ENCODE measurements at regions not wholly inside any gene's neighbourhood (a gene's known extent, or its start where the extent isn't known, plus 50 kb on each side); places are given as distances from the start of the nearest gene placed in this dataset.

DNA sequence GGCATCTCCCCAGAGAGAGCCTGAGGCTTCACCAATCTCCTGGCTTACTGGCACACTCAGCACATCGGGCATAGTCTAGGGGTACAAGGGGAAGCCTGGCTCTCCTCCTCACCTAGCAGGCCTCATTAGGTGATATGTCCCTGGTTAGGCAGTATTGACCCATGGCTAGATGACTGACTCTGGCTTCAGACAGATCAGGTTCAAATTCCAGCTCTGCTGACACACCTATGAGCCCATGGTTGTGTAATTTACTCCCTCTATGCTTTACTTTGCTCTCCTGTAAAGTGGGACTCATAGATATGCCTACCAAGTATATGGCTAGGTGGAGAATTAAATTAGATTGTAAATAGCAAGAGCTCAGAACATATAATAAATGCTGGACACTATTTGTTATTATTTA is 157.3 kb upstream of the IRX3 start:
- TF ChIP-seq POLR2A (IDR thresholded peaks at IDR 0.05), result no peak
- no peak for TF ChIP-seq CTCF (IDR thresholded peaks at IDR 0.05)
- peaks cover 0 to 11% (median 0%) of the 10 kb centered on the region in 4 donors for H3K27me3 ChIP-seq
- no peak overlapping the region for H3K4me3 ChIP-seq
- no peaks in the 10 kb centered on the region for H3K9me3 ChIP-seq
- no peak overlapping the region for H3K27ac ChIP-seq
- no peaks in the 10 kb centered on the region for H3K36me3 ChIP-seq
- 40 to 83% methylated on average over 1 of the region's 1 CpG for WGBS, 2 donors
- peaks cover 14 to 28% (median 26%) of the 10 kb centered on the region in 3 donors for H3K4me1 ChIP-seq
- intact Hi-C loops (cut with DNase I), result no loop called here
- no peak for DNase-seq

DNA sequence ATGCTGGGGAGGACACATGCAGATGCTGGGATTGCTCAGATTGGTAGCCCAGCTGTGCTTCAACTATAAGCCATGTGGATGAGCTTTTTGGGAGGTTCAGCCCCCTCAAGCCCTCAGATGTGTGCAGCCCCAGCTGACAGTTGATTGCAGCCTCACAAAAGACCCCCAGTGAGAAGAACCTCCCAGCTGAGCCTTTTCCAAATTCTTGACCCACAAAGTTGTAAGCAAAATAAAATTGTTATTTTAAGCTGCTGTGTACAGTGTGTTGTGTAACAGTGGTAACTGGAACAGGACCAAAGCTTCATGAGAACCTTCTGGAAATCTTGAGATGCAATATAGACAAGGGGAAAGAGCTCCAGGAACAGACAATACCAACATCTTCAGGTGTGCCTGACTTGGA is 156.8 kb upstream of the IRX3 start:
- intact Hi-C loops (cut with DNase I), result no loop called here
- TF ChIP-seq CTCF (IDR thresholded peaks at IDR 0.05) (no peak), POLR2A (IDR thresholded peaks at IDR 0.05) (no peak)
- H3K4me3 ChIP-seq, result no peak overlapping the region
- no peak for DNase-seq
- H3K36me3 ChIP-seq, result no peaks in the 10 kb centered on the region
- H3K27ac ChIP-seq, result no peak overlapping the region
- peaks cover 13 to 26% (median 23%) of the 10 kb centered on the region in 3 donors for H3K4me1 ChIP-seq
- no peaks in the 10 kb centered on the region for H3K9me3 ChIP-seq
- peaks cover 0 to 16% (median 0%) of the 10 kb centered on the region in 4 donors for H3K27me3 ChIP-seq

GRCh38 chr16:54442864-54443263 is 156.3 kb upstream of the IRX3 start:
- TF ChIP-seq CTCF (IDR thresholded peaks at IDR 0.05) (no peak), POLR2A (IDR thresholded peaks at IDR 0.05) (no peak)
- 83 to 85% methylated on average over 5 of the region's 5 CpGs for WGBS, 2 donors
- intact Hi-C loops (cut with DNase I), result no loop called here
- no peak overlapping the region for H3K27ac ChIP-seq
- H3K36me3 ChIP-seq, result no peaks in the 10 kb centered on the region
- H3K4me1 ChIP-seq, result peaks cover 10 to 21% (median 19%) of the 10 kb centered on the region in 3 donors
- DNase-seq, result no peak
- no peak overlapping the region for H3K4me3 ChIP-seq
- H3K27me3 ChIP-seq, result peaks cover 0 to 21% (median 0%) of the 10 kb centered on the region in 4 donors
- H3K9me3 ChIP-seq, result no peaks in the 10 kb centered on the region

DNA sequence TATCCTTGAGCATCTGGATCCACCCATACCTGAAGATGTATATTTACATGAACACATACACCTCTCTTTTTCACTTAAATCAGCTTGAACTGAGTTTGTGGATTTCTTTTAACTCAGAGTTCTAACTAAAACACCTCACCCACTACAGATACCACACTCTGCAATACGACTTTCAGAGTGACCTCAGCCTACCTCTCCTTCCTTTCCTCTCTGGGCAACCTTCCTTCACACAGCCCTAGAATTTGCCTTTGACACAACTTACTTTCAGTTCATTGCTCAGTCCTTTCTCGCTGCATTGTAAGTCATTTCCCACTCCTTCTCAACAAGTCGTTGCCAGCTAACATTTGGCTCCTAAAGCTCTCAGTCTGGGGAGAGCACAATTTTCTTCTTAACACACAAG is 151.9 kb upstream of the IRX3 start:
- no peak for DNase-seq
- intact Hi-C loops (cut with DNase I), result no loop called here
- H3K27ac ChIP-seq, result no peak overlapping the region
- peaks cover 0 to 49% (median 0%) of the 10 kb centered on the region in 4 donors for H3K27me3 ChIP-seq
- no peak for TF ChIP-seq CTCF (IDR thresholded peaks at IDR 0.05)
- no peak for TF ChIP-seq POLR2A (IDR thresholded peaks at IDR 0.05)
- H3K36me3 ChIP-seq, result no peaks in the 10 kb centered on the region
- H3K4me3 ChIP-seq, result no peak overlapping the region
- 68 to 85% methylated on average over 3 of the region's 3 CpGs for WGBS, 2 donors
- H3K9me3 ChIP-seq, result no peaks in the 10 kb centered on the region
- no peaks in the 10 kb centered on the region for H3K4me1 ChIP-seq

DNA sequence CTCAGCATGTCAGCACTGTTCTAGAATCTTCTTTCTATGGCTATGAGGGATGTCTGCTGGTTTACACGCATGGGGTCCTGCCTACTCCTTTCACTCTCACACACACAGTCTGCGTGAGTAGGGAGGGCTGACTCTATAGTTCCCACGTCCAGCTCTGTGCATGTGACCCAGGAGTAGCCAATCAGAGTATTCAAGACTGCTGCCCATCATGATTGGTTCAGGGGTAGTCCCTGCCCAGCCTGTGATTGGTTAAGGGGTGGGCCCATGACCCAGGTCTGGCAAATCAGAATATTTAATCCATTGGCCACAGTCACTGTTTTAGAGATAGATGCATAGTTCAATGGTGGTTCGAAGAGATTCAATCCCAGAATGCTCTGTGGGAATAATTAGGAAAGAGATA is 151.3 kb upstream of the IRX3 start:
- 81 to 93% methylated on average over 2 to 4 of the region's 4 CpGs for WGBS, 2 donors
- Histone ChIP-seq H3K27me3 (peaks cover 0 to 53% (median 0%) of the 10 kb centered on the region in 4 donors), H3K4me1 (peaks cover 0 to 1% (median 0%) of the 10 kb centered on the region in 3 donors), H3K9me3 (no peaks in the 10 kb centered on the region), H3K27ac (no peak overlapping the region), H3K4me3 (no peak overlapping the region), H3K36me3 (no peaks in the 10 kb centered on the region)
- no peak for DNase-seq
- intact Hi-C loops (cut with DNase I), result no loop called here
- TF ChIP-seq CTCF (IDR thresholded peaks at IDR 0.05), result no peak
- no peak for TF ChIP-seq POLR2A (IDR thresholded peaks at IDR 0.05)
